WTC11 (cell line): ENCODE measurements at regions not wholly inside any gene's neighbourhood (a gene's known extent, or its start where the extent isn't known, plus 50 kb on each side); places are given as distances from the start of the nearest gene placed in this dataset.

Experiments
- GTF2I ChIP-seq: fragments of 250-450 bp; sonication (Bioruptor Pico); conservative IDR thresholded peaks from 2 replicates; pipeline ENCODE4 v1.4.0; 2021; ENCODE audit warnings: mild to moderate bottlenecking
- NR1H2 ChIP-seq: sonication (generic); formaldehyde crosslinking; IDR thresholded peaks from 2 replicates; pipeline ENCODE4 v1.9.0; 2021; ENCODE audit warnings: mild to moderate bottlenecking, moderate library complexity, missing genetic modification reagents
- SP1 ChIP-seq: sonication (generic); formaldehyde crosslinking; conservative IDR thresholded peaks from 2 replicates; pipeline ENCODE4 v1.8.1; 2022; ENCODE audit warnings: missing genetic modification reagents
- USF2 ChIP-seq: sonication (generic); formaldehyde crosslinking; IDR thresholded peaks from 2 replicates; pipeline ENCODE4 v1.8.1; 2023; ENCODE audit warnings: mild to moderate bottlenecking, missing genetic modification reagents, moderate library complexity
- ZNF232 ChIP-seq: sonication (generic); formaldehyde crosslinking; IDR thresholded peaks from 2 replicates; pipeline ENCODE4 v1.8.0; 2022; ENCODE audit warnings: mild to moderate bottlenecking, missing genetic modification reagents
- ZNF317 ChIP-seq: sonication (generic); formaldehyde crosslinking; IDR thresholded peaks from 2 replicates; pipeline ENCODE4 v1.8.1; 2023; ENCODE audit warnings: low read depth, mild to moderate bottlenecking, moderate library complexity, missing genetic modification reagents, borderline replicate concordance
- TF ChIP-seq, protein P1 (sequence below): fragments of 250-450 bp; sonication (Bioruptor Pico); IDR thresholded peaks from 2 replicates; pipeline ENCODE4 v1.9.0; 2021; ENCODE audit warnings: mild to moderate bottlenecking
- TF ChIP-seq, protein P2 (sequence below): fragments of 200-600 bp; IDR thresholded peaks from 2 replicates; pipeline ENCODE4 v1.8.0; 2022; ENCODE audit warnings: antibody characterized with exemption
- TF ChIP-seq, protein P3 (sequence below): sonication (generic); formaldehyde crosslinking; IDR thresholded peaks from 2 replicates; pipeline ENCODE4 v1.8.1; 2023; ENCODE audit warnings: mild to moderate bottlenecking, missing genetic modification reagents, borderline replicate concordance
- TF ChIP-seq, protein P4 (sequence below): sonication (generic); formaldehyde crosslinking; IDR thresholded peaks from 2 replicates; pipeline ENCODE4 v1.8.1; 2023; ENCODE audit warnings: mild to moderate bottlenecking, missing genetic modification reagents

GRCh38 chr21:38976900-38977299 lies 171.2 kb downstream of the ETS2 start:
- TF ChIP-seq SP1 (CRISPR knock-in tag), result no peak
- TF ChIP-seq, protein P1, sequence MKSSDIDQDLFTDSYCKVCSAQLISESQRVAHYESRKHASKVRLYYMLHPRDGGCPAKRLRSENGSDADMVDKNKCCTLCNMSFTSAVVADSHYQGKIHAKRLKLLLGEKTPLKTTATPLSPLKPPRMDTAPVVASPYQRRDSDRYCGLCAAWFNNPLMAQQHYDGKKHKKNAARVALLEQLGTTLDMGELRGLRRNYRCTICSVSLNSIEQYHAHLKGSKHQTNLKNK (CRISPR knock-in tag), result no peak
- TF ChIP-seq, protein P2, sequence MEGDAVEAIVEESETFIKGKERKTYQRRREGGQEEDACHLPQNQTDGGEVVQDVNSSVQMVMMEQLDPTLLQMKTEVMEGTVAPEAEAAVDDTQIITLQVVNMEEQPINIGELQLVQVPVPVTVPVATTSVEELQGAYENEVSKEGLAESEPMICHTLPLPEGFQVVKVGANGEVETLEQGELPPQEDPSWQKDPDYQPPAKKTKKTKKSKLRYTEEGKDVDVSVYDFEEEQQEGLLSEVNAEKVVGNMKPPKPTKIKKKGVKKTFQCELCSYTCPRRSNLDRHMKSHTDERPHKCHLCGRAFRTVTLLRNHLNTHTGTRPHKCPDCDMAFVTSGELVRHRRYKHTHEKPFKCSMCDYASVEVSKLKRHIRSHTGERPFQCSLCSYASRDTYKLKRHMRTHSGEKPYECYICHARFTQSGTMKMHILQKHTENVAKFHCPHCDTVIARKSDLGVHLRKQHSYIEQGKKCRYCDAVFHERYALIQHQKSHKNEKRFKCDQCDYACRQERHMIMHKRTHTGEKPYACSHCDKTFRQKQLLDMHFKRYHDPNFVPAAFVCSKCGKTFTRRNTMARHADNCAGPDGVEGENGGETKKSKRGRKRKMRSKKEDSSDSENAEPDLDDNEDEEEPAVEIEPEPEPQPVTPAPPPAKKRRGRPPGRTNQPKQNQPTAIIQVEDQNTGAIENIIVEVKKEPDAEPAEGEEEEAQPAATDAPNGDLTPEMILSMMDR, result no peak
- TF ChIP-seq, protein P3, sequence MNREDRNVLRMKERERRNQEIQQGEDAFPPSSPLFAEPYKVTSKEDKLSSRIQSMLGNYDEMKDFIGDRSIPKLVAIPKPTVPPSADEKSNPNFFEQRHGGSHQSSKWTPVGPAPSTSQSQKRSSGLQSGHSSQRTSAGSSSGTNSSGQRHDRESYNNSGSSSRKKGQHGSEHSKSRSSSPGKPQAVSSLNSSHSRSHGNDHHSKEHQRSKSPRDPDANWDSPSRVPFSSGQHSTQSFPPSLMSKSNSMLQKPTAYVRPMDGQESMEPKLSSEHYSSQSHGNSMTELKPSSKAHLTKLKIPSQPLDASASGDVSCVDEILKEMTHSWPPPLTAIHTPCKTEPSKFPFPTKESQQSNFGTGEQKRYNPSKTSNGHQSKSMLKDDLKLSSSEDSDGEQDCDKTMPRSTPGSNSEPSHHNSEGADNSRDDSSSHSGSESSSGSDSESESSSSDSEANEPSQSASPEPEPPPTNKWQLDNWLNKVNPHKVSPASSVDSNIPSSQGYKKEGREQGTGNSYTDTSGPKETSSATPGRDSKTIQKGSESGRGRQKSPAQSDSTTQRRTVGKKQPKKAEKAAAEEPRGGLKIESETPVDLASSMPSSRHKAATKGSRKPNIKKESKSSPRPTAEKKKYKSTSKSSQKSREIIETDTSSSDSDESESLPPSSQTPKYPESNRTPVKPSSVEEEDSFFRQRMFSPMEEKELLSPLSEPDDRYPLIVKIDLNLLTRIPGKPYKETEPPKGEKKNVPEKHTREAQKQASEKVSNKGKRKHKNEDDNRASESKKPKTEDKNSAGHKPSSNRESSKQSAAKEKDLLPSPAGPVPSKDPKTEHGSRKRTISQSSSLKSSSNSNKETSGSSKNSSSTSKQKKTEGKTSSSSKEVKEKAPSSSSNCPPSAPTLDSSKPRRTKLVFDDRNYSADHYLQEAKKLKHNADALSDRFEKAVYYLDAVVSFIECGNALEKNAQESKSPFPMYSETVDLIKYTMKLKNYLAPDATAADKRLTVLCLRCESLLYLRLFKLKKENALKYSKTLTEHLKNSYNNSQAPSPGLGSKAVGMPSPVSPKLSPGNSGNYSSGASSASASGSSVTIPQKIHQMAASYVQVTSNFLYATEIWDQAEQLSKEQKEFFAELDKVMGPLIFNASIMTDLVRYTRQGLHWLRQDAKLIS (CRISPR knock-in tag), result no peak
- TF ChIP-seq, protein P4, sequence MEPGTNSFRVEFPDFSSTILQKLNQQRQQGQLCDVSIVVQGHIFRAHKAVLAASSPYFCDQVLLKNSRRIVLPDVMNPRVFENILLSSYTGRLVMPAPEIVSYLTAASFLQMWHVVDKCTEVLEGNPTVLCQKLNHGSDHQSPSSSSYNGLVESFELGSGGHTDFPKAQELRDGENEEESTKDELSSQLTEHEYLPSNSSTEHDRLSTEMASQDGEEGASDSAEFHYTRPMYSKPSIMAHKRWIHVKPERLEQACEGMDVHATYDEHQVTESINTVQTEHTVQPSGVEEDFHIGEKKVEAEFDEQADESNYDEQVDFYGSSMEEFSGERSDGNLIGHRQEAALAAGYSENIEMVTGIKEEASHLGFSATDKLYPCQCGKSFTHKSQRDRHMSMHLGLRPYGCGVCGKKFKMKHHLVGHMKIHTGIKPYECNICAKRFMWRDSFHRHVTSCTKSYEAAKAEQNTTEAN (CRISPR knock-in tag), result no peak
- TF ChIP-seq ZNF317, result no peak
- no peak for TF ChIP-seq USF2 (CRISPR knock-in tag)
- TF ChIP-seq GTF2I (CRISPR knock-in tag), result no peak
- TF ChIP-seq ZNF232, result no peak
- TF ChIP-seq NR1H2 (CRISPR knock-in tag), result no peak
